T-helper 17 cell (primary cell): ENCODE measurements at regions not wholly inside any gene's neighbourhood (a gene's known extent, or its start where the extent isn't known, plus 50 kb on each side); places are given as distances from the start of the nearest gene placed in this dataset.

Experiments used
- ATAC-seq: fragments of 150-1000 bp; cut with Tn5 transposase; 2 replicates; pipeline ENCODE4 v1.10.0; 2021; ENCODE audit warnings: mild to moderate bottlenecking, moderate library complexity
- DNase-seq, 3 donors: peaks; one replicate each; pipeline versions ENCODE4 v3.0.0 to v3.0.0-alpha.2; 2020 to 2021
- H3K9me3 ChIP-seq: one replicate; pipeline ENCODE4 v1.7.0; 2013; ENCODE audit warnings: low read length, mild to moderate bottlenecking; ENCODE audit not compliant: control insufficient read depth, poor library complexity, severe bottlenecking
- H3K27ac Mint-ChIP-seq: one replicate; pipeline ENCODE4 v1.8.0; 2022; ENCODE audit warnings: mild to moderate bottlenecking, moderate library complexity, mixed read lengths
- H3K27me3 Mint-ChIP-seq: one replicate; pipeline ENCODE4 v1.8.0; 2022; ENCODE audit warnings: mixed read lengths
- H3K36me3 Mint-ChIP-seq: one replicate; pipeline ENCODE4 v1.8.0; 2022; ENCODE audit warnings: low read depth, mixed read lengths
- H3K4me1 Mint-ChIP-seq: one replicate; pipeline ENCODE4 v1.8.0; 2022; ENCODE audit warnings: mild to moderate bottlenecking, mixed read lengths
- H3K4me3 Mint-ChIP-seq: one replicate; pipeline ENCODE4 v1.8.0; 2022; ENCODE audit warnings: mild to moderate bottlenecking, moderate library complexity, mixed read lengths

- no peaks in the 10 kb centered on the region for H3K9me3 ChIP-seq
- peaks cover 2% of the 10 kb centered on the region for H3K36me3 Mint-ChIP-seq
- H3K4me1 Mint-ChIP-seq = no peaks in the 10 kb centered on the region
- no peak overlapping the region for H3K4me3 Mint-ChIP-seq
- no peak for ATAC-seq
- no peaks in the 10 kb centered on the region for H3K27me3 Mint-ChIP-seq
- H3K27ac Mint-ChIP-seq = no peak overlapping the region
- DNase-seq = no peak
These were observed 77.1 kb upstream of the GSE1 start for GRCh38 chr16:85536073-85536410.

- no peak for ATAC-seq
- Mint-ChIP-seq H3K4me3 (no peak overlapping the region), H3K4me1 (peaks cover under 1% of the 10 kb centered on the region), H3K27ac (no peak overlapping the region), H3K36me3 (peaks cover 2% of the 10 kb centered on the region), H3K27me3 (no peaks in the 10 kb centered on the region)
- no peak for DNase-seq
- H3K9me3 ChIP-seq = no peaks in the 10 kb centered on the region
These were observed 76.5 kb upstream of the GSE1 start for GRCh38 chr16:85536411-85537330.

- Mint-ChIP-seq H3K27me3 (no peaks in the 10 kb centered on the region), H3K4me1 (peaks cover 5% of the 10 kb centered on the region), H3K27ac (no peak overlapping the region), H3K4me3 (no peak overlapping the region), H3K36me3 (peaks cover 2% of the 10 kb centered on the region)
- DNase-seq (no peak), ATAC-seq (no peak)
- no peaks in the 10 kb centered on the region for H3K9me3 ChIP-seq
These were observed 75.8 kb upstream of the GSE1 start for GRCh38 chr16:85537331-85537788.

DNA sequence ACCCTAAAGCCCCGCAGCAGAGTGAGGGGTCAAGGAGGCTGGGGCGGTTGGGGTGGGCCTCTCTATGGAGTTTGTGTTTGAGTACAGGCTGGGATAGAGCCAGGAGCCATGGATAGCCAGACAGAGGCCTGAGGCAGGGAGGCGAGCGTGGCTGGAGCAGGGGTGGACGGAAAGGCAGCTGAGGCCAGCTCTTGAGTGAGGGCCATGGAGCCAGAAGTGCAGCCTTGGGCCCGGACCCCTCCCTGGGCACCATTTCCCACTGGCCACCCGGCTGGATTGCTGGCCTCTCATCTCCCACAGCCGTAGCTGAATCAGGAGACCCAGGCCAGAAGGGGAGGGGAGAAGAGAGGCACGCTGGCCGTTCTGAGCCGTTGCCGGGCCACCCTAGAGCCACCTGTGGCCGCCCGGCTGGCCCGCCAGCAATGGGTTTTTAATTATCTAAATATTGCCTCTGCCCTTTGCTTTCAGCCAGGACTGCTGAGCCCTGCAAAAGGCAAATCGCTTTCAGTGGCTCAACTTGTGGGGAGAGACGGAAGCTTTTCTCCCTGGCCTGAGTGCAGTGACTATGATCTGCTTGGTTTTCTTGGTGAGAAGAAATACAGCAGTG, 75.2 kb upstream of the GSE1 start:
- no peak for ATAC-seq
- Mint-ChIP-seq H3K4me1 (peaks cover 5% of the 10 kb centered on the region), H3K27me3 (no peaks in the 10 kb centered on the region), H3K27ac (no peak overlapping the region), H3K4me3 (no peak overlapping the region), H3K36me3 (peaks cover 2% of the 10 kb centered on the region)
- DNase-seq = no peak
- H3K9me3 ChIP-seq = no peaks in the 10 kb centered on the region

GRCh38 chr16:85539084-85539483, 74.0 kb upstream of the GSE1 start:
- ATAC-seq (no peak), DNase-seq (no peak)
- peaks cover 2% of the 10 kb centered on the region for H3K36me3 Mint-ChIP-seq
- H3K4me1 Mint-ChIP-seq = peaks cover 6% of the 10 kb centered on the region
- H3K9me3 ChIP-seq = no peaks in the 10 kb centered on the region
- no peaks in the 10 kb centered on the region for H3K27me3 Mint-ChIP-seq
- no peak overlapping the region for H3K4me3 Mint-ChIP-seq
- no peak overlapping the region for H3K27ac Mint-ChIP-seq

DNA sequence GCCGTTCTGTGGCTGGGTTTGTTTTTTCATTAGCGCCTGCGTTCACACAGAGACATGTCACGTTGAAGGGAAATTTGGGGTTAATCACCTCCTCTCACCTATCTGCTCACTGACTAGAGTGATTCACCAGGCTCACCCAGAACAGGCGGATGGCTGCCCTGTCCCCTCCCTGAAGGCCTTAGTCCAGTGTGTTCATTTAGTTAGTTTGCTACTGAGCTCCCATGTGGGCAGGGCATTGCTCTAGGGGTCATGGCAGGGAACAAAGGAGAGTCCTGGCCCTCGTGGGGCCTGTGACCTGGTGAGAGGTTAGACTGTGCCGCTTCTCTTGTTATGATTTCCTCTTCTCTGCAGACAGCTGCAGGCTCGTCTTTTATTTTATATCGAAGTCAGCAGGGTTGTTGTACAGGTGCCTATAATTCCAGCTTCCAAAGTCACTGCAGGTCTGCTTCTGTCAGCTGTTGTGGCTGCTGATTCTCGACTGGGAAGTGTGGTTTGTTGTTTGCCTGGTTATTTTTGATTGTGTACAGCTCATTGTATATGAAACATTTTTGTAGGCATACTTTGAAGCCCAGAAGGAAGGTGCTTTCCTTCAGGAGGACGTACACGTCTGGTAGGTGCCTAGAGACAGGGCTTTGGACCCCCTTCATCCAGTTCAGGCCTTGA, 73.4 kb upstream of the GSE1 start:
- no peaks in the 10 kb centered on the region for H3K27me3 Mint-ChIP-seq
- H3K4me3 Mint-ChIP-seq = no peak overlapping the region
- H3K4me1 Mint-ChIP-seq = peaks cover 6% of the 10 kb centered on the region
- ATAC-seq = no peak
- peaks cover 2% of the 10 kb centered on the region for H3K36me3 Mint-ChIP-seq
- H3K9me3 ChIP-seq = no peaks in the 10 kb centered on the region
- no peak overlapping the region for H3K27ac Mint-ChIP-seq
- no peak for DNase-seq

DNA sequence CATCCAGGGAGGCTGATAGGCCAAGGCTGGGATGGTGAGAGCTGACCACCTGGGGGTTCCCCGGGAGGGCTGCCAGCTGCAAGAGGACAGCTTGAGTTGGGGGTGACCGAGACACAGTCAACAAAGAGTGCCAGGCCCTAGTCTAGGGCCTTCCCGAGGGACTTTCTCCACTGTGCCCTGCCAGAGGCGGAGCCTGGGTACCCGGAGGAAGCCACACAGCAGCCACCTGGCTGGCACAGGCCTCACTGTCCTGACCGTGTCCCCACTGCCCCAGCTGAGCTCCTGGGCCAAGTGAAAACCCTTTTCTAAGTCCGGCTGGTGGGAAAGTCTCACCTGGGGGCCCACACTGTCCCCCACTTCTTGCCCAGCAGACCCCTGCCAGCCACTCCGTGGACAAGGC, 71.9 kb upstream of the GSE1 start:
- no peak for DNase-seq
- Mint-ChIP-seq H3K27me3 (no peaks in the 10 kb centered on the region), H3K4me3 (no peak overlapping the region), H3K36me3 (peaks cover 2% of the 10 kb centered on the region), H3K27ac (no peak overlapping the region), H3K4me1 (peaks cover 10% of the 10 kb centered on the region)
- ATAC-seq = no peak
- H3K9me3 ChIP-seq = no peaks in the 10 kb centered on the region

GRCh38 chr16:85541619-85541979, 71.5 kb upstream of the GSE1 start:
- ATAC-seq = no peak
- Mint-ChIP-seq H3K4me1 (peaks cover 10% of the 10 kb centered on the region), H3K27ac (no peak overlapping the region), H3K4me3 (no peak overlapping the region), H3K36me3 (peaks cover 2% of the 10 kb centered on the region), H3K27me3 (no peaks in the 10 kb centered on the region)
- no peak for DNase-seq
- no peaks in the 10 kb centered on the region for H3K9me3 ChIP-seq

GRCh38 chr16:85541980-85542900, 70.9 kb upstream of the GSE1 start:
- no peak for ATAC-seq
- H3K27me3 Mint-ChIP-seq = no peaks in the 10 kb centered on the region
- H3K27ac Mint-ChIP-seq = no peak overlapping the region
- H3K36me3 Mint-ChIP-seq = peaks cover 2% of the 10 kb centered on the region
- peaks cover 10% of the 10 kb centered on the region for H3K4me1 Mint-ChIP-seq
- H3K9me3 ChIP-seq = no peaks in the 10 kb centered on the region
- DNase-seq = no peak
- H3K4me3 Mint-ChIP-seq = no peak overlapping the region

DNA sequence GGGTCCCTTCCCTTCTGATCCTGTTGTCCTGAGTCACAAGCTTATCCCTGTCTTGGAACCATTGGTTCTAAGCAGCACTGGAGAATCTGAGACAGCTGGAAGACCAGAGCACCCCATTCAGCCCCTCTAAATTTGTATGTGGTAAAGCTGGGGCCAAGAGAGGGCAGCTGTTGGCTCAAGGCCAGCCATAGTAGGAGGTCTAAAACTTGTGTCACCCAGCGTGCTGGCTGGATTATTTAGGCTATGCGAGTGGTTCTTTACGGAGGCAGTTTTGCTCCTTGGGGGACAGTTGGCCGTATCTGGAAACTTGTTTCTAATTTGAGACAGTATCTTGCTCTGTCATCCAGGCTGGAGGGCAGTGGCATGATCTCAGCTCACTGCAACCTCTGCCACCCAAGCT, 69.6 kb upstream of the GSE1 start:
- no peak overlapping the region for H3K27ac Mint-ChIP-seq
- no peaks in the 10 kb centered on the region for H3K27me3 Mint-ChIP-seq
- no peak overlapping the region for H3K4me3 Mint-ChIP-seq
- no peaks in the 10 kb centered on the region for H3K9me3 ChIP-seq
- DNase-seq (no peak), ATAC-seq (no peak)
- peaks cover 10% of the 10 kb centered on the region for H3K4me1 Mint-ChIP-seq
- H3K36me3 Mint-ChIP-seq = peaks cover 2% of the 10 kb centered on the region

DNA sequence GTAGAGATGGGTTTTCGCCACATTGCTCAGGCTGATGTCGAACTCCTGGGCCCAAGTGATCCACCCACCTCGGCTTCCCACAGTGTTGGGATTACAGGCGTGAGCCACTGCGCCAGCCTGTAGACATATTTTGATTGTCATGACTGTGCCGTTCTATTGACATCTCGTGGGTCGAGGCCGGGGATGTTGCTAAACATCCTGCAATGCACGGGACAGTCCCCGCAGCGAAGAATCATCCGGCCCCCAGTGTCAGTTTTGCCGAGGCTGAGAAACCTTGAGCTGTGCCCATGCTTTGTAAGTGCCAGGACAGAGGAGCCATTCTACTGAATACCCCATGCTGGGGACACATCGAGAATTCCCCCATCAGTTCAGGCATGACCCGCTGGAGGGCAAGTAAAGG, 69.1 kb upstream of the GSE1 start:
- H3K4me1 Mint-ChIP-seq = peaks cover 10% of the 10 kb centered on the region
- no peak for ATAC-seq
- DNase-seq = no peak
- H3K27ac Mint-ChIP-seq = no peak overlapping the region
- no peaks in the 10 kb centered on the region for H3K9me3 ChIP-seq
- H3K4me3 Mint-ChIP-seq = no peak overlapping the region
- no peaks in the 10 kb centered on the region for H3K27me3 Mint-ChIP-seq
- peaks cover under 1% of the 10 kb centered on the region for H3K36me3 Mint-ChIP-seq

DNA sequence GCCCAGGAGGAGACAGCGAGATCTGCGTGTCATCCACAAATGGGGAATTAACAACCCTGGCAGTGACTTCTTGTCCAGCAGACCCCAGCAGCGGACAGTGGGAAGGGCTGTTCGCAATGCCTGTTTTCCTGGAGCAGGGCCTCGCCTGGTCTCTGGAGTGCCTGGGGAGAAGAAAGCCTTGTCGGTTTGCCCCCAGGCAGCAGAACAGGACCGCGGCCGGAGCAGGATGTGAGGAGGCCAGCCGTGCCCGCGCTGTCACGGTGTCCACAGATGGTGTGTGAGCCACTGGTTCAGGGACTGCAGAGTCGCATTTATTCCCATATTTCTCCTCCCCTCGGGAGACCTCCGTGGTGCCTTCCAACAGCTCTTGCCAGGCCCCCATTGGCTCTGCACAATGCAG, 68.5 kb upstream of the GSE1 start:
- no peaks in the 10 kb centered on the region for H3K9me3 ChIP-seq
- DNase-seq (no peak), ATAC-seq (no peak)
- no peak overlapping the region for H3K4me3 Mint-ChIP-seq
- no peaks in the 10 kb centered on the region for H3K36me3 Mint-ChIP-seq
- no peaks in the 10 kb centered on the region for H3K27me3 Mint-ChIP-seq
- no peak overlapping the region for H3K27ac Mint-ChIP-seq
- peaks cover 10% of the 10 kb centered on the region for H3K4me1 Mint-ChIP-seq
